HG02610 (cell line): ENCODE measurements at regions not wholly inside any gene's neighbourhood (a gene's known extent, or its start where the extent isn't known, plus 50 kb on each side); places are given as distances from the start of the nearest gene placed in this dataset.
"Not testable (repeated sequence)": the region's sequence is repeated elsewhere in the genome, so short reads cannot be mapped to it uniquely, and the experiment has no call there.

ENCODE experiments used
- ATAC-seq: cut with Tn5 transposase; IDR thresholded peaks from one replicate; pipeline ENCODE4 v1.9.1; 2021; ENCODE audit warnings: mild to moderate bottlenecking, moderate library complexity; ENCODE audit not compliant: unreplicated experiment

- ATAC-seq: no peak
Measured at GRCh38 chr1:245031041-245031440, 123.7 kb upstream of the KIF26B start.

GRCh38 chr1:245026247-245026646 is 128.5 kb upstream of the KIF26B start:
- ATAC-seq: no peak

- ATAC-seq: no peak
Measured at GRCh38 chr1:245025525-245025924, 129.3 kb upstream of the KIF26B start.

GRCh38 chr1:245023222-245023621 is 131.6 kb upstream of the KIF26B start:
- no peak for ATAC-seq

- no peak for ATAC-seq
Measured at GRCh38 chr1:245019910-245020486, 134.8 kb upstream of the KIF26B start.

GRCh38 chr1:245016700-245017099 is 138.1 kb upstream of the KIF26B start:
- no peak for ATAC-seq

- ATAC-seq: no peak
Measured at GRCh38 chr1:245015031-245015430, 139.8 kb upstream of the KIF26B start.

GRCh38 chr1:245014247-245015029 is 140.3 kb upstream of the KIF26B start:
- ATAC-seq: no peak

GRCh38 chr1:245010018-245010614 is 144.7 kb upstream of the KIF26B start:
- ATAC-seq: no peak

GRCh38 chr1:245008761-245009160 is 144.4 kb upstream of the HNRNPU start:
- ATAC-seq: no peak

- ATAC-seq: no peak
Measured at GRCh38 chr1:245007852-245008251, 143.5 kb upstream of the HNRNPU start.

- no peak for ATAC-seq
Measured at GRCh38 chr1:245003246-245003645, 138.9 kb upstream of the HNRNPU start.

- ATAC-seq: no peak
Measured at GRCh38 chr1:245001252-245001651, 136.9 kb upstream of the HNRNPU start.

GRCh38 chr1:245000872-245001188 is 136.5 kb upstream of the HNRNPU start:
- peak; percentile 56 for ATAC-seq

GRCh38 chr1:244999644-245000043 is 135.3 kb upstream of the HNRNPU start:
- not testable (repeated sequence) for ATAC-seq

- no peak for ATAC-seq
Measured at GRCh38 chr1:244998717-244999346, 134.5 kb upstream of the HNRNPU start.

GRCh38 chr1:244995602-244996400 is 131.5 kb upstream of the HNRNPU start:
- ATAC-seq: no peak

- no peak for ATAC-seq
Measured at GRCh38 chr1:244992833-244993232, 128.5 kb upstream of the HNRNPU start.

GRCh38 chr1:244989813-244990212 is 125.5 kb upstream of the HNRNPU start:
- no peak for ATAC-seq

GRCh38 chr1:244988521-244988920 is 124.2 kb upstream of the HNRNPU start:
- no peak for ATAC-seq

- no peak for ATAC-seq
Measured at GRCh38 chr1:244980605-244981004, 116.3 kb upstream of the HNRNPU start.
